GM21367 (cell line): ENCODE measurements at regions not wholly inside any gene's neighbourhood (a gene's known extent, or its start where the extent isn't known, plus 50 kb on each side); places are given as distances from the start of the nearest gene placed in this dataset.
"Not testable (repeated sequence)": the region's sequence is repeated elsewhere in the genome, so short reads cannot be mapped to it uniquely, and the experiment has no call there.

Experiments
- ATAC-seq: cut with Tn5 transposase; IDR thresholded peaks from one replicate; pipeline ENCODE4 v1.9.1; 2021; ENCODE audit not compliant: unreplicated experiment

DNA sequence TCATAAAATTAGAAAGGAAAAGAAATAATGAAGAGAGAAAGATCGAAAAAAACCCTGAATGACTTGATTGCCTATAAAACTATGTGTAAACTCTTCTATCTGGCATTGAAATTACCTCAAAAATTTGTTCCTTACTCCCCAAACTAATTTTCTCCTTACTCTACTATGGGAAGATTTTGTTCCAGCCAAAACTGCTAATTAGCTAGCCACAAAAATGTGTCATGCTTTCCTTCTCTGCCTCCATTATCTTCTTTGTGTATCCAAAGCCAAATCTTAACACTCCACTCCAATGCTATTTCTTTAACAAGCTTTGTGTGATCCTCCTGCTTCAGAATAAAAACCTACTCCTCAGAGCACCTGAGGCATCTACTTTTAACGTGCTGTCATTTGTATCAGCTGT lies 831.2 kb downstream of the METTL15 start:
- ATAC-seq = no peak

DNA sequence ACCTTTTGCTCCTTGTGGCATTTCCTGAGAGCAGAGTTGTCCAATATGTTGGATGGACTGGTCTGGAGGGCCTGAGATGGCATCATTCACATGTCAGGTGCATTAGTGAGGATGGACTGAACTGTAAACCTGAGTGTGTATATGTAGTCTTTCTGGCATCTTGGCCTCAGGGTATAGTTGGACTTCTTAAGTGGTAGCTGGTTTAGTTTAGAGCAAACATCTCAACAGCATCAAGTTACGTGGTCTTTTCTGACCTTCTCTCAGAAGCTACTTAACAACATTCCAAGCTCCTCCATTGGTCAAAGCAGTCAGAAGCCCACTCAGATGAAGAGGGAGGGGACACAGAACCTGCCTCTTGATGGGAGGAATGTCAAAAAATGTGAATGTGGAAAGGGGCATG lies 829.9 kb downstream of the METTL15 start:
- no peak for ATAC-seq

GRCh38 chr11:28932940-28933339 lies 824.8 kb downstream of the METTL15 start:
- no peak for ATAC-seq

DNA sequence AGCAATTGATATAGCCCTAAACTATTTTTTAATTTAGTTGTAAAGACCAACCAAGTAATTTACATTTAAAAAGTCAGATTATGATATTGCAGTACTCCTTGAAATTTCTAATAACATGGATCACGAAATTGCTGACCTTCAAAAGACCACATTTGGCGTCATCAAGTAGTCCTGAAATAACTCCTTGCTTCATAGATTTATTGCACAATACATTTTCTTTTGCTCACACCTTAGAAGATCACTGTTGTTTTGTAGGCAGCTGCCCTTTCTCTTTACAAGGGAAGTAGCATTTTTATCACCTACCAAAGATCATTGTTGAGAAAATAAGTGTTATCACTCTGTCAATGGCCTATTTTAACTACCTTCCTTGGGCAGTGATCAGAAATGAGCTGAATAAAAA lies 815.8 kb downstream of the METTL15 start:
- ATAC-seq = no peak

- no peak for ATAC-seq
These were observed 814.3 kb downstream of the METTL15 start for GRCh38 chr11:28922386-28922981.

DNA sequence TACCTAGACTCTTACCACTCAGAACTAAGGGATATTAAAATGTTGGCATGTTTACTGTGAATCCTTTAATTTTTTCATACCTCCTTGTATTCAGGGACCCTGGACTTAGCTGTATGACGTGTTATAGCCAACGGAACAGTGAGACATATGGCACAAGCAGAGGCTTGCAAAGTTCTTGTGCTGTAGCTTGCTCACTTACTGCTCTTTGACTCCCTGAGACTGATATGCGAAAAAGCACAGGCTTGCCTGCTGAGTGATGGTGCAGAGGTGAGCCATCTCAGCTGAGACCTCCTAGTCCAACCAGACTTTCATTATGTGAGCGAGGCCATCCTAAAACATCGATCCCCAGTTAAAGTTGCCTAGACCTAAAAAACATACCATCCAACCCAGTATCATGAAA lies 811.0 kb downstream of the METTL15 start:
- no peak for ATAC-seq

DNA sequence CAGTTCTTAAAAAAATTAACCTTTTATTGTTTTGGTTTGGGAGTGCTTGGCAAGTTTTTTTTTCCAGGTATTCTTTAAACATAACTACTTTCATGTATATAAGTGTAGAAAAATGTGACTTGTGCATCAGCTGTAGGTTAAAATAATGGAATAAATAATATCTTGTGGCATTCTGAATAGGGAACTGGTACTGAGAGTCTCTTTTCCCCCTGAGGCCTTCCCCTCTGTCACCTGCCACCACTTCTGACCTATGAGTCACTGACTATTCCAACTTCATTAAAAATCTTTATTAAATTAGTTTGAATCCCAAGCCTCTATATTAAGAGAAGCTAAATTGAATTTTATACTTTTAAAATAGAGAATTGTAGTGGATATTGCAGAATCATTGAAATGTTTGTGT lies 805.7 kb downstream of the METTL15 start:
- ATAC-seq = no peak

GRCh38 chr11:28911829-28912228 lies 803.6 kb downstream of the METTL15 start:
- no peak for ATAC-seq

GRCh38 chr11:28910926-28911325 lies 802.7 kb downstream of the METTL15 start:
- ATAC-seq = no peak

DNA sequence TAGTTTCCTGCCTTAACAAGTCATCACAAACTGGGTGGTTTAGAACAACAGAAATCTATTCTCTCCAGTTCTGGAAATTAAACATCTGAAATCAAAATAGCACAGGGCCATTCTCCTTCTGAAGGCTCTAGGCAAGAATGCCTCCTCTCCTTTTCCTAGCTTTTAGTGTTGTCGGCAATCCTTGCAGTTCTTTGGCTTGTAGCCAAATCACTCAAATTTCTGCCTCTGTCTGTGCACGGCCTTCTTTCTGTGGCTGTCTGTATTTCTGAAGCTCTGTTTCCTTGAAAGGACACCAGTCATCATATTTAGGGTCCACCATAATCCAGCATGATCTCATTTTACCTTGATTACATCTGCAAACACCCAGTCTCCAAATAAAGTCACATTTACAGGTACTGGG lies 795.5 kb downstream of the METTL15 start:
- ATAC-seq = no peak

DNA sequence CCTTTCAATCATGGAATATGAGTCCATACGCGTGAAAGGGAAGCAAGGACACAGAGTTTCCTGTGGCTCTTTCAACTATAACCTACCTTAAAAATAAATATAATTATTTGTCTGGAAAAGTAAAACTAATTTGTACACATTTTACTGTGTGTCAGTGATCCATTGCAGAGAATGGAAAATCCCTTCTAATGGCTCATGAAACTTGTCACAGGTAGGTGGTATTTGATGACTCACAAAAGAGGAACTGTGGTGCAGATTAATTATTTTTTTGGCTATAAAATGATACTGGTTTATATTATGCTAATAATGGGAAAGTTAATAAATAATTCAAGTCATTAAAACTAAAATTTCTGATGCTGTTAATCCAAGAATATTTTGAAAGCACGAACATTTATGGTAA lies 792.2 kb downstream of the METTL15 start:
- no peak for ATAC-seq

DNA sequence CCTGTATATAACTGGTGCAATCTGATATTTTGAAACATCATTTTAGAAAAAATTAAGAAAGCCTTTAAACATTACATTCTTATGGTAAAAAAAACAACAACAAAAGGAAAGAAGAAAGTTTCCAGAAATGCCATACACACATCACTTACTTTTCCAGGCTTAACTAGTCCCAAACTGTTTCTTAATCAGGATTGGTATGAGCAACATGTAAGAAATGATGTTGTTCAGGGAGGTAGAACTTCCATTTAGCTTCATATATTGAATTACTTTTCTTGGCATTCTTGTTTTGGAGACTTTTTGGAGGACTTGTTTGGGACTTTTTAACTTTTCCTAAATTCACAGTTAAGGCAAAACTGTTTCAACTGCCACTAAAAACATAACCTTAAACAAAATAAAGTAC lies 791.5 kb downstream of the METTL15 start:
- ATAC-seq = no peak

DNA sequence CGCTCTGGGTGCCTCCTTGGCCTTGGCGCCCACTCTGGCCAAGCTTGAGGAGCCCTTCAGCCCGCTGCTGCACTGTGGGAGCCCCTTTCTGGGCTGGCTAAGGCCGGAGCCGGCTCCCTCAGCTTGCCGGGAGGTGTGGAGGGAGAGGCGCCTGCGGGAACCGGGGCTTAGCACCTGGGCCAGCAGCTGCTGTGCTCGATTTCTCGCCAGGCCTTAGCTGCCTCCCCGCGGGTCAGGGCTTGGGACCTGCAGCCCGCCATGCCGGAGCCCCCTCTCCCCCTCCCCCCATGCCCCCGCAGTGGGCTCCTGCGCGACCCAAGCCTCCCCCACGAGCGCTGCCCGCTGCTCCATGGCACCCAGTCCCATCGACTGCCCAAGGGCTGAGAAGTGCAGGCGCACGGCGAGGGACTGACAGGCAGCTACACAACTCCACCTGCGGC lies 782.4 kb downstream of the METTL15 start:
- ATAC-seq = not testable (repeated sequence)

GRCh38 chr11:28887681-28888080 lies 779.5 kb downstream of the METTL15 start:
- ATAC-seq = no peak

DNA sequence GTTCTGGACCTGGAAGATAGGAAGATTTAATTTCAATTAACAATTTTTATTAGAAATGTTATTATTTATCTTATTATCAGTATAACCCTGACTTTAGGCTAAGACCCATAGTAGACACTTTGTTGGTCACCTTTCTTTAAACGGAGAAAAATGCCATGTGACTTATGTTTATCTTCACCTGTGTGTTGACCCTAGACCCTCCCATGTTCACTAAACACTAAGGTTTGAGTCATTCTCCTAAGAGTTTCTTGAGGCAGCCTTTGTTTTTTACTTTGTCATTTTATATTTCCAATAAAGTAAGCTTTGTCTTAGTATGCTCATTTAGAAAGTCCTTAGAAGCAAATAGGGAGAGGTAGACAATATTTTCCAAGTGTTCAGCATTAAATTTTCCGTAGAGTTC lies 771.7 kb downstream of the METTL15 start:
- ATAC-seq = no peak

DNA sequence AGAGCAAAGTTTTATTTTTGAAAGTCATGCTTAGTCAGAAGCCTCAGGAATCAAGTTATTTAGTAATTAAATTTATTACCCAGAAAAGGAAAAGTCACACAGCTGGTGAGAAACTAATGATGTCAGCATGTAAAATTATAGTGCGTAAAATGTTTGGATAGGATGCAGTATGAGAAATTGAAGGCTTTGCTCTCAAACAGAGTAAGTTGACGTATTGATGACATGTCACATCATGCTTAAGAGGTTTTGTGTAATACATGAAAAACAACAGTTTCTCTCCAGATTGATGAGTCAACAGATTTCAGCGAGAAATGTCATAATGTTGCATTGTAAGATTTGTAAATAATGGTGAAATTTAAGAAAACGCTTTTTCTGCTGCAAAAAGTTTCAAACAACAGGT lies 769.8 kb downstream of the METTL15 start:
- ATAC-seq = no peak

- ATAC-seq = no peak
These were observed 769.2 kb downstream of the METTL15 start for GRCh38 chr11:28877340-28877739.

GRCh38 chr11:28874706-28875105 lies 766.5 kb downstream of the METTL15 start:
- ATAC-seq = no peak

DNA sequence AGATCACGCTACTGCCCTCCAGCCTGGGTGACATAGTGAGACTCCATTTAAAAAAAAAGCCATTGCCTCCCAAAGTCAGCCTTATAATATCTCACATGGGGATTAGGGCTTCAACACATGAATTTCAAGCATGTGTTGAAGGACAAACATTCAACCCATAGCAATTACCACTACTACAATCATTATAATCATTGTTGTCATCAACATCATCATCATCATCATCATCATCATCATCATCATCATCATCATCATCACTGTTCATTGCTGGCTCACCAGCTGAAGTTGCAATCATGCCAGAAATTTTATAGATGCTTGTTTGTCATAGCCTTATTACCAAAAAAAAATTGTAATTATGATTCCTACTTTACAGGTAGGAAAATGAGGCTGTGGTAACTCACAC lies 762.9 kb downstream of the METTL15 start:
- no peak for ATAC-seq

DNA sequence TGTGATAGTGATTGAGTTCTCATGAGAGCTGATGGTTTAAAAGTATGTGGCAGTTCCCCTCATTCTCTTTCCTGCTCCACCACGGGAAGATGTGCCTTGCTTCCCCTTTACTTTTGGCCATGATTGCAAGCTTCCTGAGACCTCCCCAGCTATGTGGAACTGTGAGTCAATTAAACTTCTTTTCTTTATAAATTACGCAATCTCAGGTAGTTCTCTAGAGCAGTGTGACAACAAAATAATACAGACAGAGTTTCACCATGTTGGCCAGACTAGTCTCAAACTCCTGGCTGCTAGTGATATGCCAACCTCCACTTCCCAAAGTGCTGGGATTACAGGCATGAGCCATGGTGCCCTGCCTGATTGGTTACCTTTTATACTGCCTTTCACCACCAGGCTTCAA lies 755.2 kb downstream of the METTL15 start:
- no peak for ATAC-seq

DNA sequence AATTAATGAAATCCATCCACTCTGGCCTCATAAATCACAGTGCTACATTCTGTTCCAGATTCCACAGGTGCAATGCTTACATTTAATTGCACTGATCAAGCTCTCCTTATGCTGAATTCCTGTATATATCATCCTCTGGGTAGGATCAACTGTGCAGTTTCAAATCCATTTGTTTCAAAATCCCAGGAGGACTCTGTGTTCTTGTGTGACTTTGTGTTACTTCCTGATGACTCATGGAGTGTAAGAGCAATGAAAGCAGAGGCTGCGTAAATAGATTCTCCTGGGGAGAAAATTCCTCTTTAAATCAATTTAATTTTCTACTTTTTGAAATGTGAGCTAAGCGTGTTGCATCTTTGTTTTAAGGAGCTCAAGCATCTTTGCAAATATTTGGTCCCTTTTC lies 752.7 kb downstream of the METTL15 start:
- no peak for ATAC-seq

DNA sequence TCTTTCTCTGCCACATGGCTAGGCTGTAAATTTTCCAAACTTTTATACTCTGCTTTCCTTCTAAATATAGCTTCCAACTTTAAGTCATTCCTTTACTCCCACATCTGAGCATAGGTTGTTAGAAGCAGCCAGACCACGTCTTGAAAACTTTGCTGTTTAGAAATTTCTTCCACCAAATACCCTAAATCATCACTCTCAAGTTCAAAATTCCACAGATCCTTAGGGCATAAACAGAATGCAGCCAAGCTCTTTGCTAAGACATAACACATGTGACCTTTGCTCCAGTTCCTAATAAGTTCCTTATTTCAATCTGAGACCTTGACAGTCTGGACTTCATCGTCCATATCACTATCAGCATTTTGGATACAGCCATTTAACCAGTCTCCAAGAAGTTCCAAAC lies 749.9 kb downstream of the METTL15 start:
- no peak for ATAC-seq

- no peak for ATAC-seq
These were observed 740.9 kb downstream of the METTL15 start for GRCh38 chr11:28849053-28849452.

DNA sequence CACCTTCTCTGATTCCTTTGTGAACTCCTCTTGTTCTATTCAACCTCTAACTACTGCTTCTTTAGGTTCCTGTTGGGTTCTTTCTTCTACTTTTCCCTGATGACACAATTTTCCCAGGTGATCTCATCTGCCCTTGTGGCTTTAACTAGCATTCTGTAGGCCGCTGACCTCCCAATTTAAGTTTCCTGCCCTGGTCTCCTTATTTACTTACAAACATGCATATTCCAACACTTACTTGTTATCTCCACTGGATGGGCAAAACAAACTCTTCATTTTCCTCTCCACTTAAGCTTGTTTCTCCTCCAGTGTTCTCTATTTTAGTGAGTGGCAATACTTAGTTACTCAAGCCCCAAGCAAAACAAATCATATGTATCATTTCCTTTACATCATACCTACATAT lies 734.5 kb downstream of the METTL15 start:
- ATAC-seq = no peak
